NOMO-1 treated with DMSO at 0.1 percent for 48 hours (cell line): ENCODE measurements at regions not wholly inside any gene's neighbourhood (a gene's known extent, or its start where the extent isn't known, plus 50 kb on each side); places are given as distances from the start of the nearest gene placed in this dataset.

Experiments used
- DNase-seq: peaks from one replicate; lab custom pipeline; 2025; ENCODE audit not compliant: unreplicated experiment; lab: John Stamatoyannopoulos, UW

DNA sequence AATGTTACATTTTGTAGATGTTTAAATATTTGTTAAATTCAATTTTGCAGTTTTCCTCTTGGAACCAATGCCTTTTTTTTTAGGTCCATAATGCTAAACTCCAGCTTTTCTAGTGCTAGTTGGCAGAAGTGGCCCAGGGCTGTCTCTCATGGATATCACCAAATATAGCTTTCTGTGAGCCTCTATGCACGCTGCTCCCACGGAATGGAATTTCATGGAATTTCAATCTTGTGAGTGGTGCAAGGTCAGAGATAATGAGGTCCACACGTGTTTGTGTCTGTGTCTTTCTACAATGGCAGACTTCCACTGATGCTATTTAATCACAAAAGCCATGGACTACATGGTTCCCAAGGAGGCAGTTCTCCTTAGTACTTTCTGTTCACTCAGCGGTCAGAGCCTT is 191.5 kb upstream of the PARD3B start:
- DNase-seq = no peak

DNA sequence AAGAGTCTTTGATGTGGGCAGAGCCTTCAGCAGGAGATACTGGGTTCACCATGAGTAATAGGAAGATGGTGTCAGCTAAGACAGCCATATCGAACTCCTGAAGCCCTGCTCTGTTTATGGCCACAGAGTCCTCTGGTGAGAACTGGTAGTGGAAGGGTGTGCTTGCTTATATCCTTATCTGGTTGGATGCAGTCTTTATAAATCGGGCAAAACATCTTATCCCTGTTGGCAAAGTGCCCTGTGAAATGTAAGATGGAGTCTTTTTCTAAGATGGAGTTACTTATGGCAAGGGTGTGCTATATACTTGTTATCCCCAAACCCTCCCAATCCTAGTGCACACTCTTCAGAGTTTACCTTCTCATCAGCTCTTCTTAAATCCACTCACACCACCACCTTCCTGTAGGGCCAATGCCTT is 190.8 kb upstream of the PARD3B start:
- no peak for DNase-seq

DNA sequence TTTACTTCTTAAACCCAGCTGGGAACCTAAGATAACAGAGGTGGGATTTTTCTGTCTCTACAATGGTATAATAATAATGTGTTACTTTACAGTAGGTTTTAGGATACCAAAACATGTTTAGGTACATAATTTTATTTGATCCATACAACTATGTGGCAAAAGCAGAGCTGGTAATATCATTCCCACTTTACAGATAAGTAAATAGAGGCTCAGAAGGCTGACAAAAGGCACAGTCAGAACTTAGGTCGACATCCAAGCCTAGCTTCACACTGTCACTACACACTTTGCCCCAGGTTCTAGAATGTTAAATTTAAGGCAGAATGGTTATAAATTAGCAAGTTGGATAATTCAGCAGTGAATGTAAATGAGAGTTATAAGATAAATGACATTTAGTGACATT is 189.6 kb upstream of the PARD3B start:
- DNase-seq = no peak

DNA sequence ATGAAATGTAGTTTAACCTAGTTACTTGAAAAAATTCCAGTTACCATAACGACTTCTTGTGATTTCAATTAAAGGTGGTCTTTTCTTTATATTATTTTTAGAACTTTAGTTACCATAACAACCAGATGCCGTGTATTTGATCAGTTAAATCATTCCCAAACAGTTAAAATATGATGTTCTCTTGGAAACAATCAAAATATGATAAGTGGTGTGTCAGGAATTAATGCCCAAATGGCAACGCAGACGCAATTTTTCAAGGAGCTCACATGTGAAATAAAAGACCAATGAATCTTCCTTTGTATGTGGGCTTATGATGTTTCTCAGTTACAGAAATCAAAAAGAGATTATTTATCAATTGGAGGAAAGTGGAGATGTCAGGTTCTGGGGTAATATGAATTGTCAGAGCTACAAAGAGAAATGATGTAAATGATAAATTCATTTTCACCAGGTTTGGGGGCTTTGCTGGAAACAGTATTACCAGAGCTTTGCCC is 189.1 kb upstream of the PARD3B start:
- DNase-seq = no peak

DNA sequence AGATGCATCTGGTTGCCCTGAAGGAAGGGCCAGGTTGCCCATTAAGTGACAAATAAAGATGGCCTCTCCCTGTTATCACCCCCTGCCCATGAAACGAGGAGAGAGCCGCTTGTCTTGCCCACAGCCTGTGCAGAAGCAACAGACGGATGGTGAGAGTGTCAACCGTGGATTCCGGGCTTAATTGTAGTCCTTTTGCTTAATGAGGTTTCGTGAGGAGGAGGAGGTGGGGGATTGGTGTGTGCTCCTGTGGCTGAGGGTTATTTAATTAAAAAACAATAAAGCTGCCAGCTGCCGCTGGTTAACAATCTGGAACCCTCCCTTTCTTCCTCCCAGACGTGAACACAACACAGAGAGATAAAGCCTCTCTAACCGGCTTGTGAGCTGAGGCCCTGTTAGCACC is 188.0 kb upstream of the PARD3B start:
- no peak for DNase-seq

DNA sequence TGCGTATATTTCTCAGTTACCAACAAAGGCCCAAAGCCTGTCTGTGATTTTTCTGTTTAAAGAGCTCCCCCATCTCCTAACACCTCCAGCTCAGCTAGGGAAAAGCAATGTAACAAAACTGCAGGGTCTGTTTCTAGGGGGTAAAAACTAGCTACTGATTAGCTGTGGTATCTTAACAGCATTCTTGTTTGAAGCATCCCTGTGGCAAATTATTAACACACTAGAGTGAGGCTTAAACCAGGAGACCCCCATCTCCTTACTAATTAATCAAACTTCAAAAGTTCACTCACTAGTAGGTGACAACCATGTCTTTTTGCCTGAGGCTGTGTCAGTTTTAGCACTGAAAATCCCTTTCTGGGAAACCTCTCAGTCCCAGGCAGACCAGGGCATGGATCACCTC is 186.2 kb upstream of the PARD3B start:
- no peak for DNase-seq

DNA sequence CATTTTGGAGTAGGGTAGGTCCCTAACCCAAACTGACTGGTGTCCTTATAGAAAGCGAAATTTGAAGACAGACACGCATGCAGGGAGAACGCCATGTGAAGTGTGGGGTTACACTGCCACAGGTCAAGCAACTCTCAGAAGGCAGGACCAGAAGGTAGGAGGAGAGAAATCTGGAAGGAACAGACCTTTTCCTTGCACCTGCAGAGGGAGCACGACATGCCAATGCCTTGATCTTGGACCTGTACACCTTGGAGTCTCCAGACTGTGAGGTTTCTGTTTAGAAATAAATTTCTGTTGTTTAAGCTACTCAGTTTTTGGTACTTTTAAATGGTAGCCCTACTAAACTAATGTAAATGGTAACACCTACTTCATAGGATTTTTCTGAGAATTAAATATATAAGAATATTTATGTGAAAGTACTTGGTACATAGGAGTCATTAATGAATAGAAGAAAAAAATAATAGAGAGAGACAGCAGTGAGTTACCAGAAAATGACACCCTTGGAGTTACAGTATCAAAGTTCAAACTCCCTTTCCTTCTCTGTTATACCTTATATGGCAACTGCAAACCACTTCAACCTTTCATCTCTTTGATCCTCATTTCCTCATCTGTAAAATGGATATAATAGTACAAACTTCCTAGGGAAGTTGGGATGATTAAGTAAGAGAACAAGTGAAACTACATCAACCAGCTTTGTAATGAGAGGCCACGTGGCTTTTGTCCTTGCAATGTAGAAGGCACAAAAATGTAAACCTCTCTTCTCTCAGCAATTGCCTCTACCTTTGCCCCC is 184.9 kb upstream of the PARD3B start:
- DNase-seq = no peak

DNA sequence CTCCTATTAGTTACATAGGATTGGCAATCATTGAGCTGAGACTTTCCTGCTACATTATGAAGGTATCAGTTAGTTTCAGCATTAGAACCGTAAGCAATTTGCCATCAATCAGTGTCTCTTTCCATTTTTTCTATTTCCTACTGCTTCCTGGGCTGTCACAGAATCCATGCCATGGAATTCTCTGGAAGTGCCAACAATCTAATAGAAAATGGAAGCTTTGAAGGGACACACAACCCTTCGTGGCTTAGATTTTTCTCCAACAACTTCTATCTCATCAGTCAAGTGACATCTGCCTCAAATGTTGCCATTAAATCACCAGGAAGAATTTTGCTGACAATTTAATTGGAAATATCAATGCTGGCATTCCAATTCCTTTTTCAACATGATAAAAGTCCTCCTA is 183.5 kb upstream of the PARD3B start:
- no peak for DNase-seq

DNA sequence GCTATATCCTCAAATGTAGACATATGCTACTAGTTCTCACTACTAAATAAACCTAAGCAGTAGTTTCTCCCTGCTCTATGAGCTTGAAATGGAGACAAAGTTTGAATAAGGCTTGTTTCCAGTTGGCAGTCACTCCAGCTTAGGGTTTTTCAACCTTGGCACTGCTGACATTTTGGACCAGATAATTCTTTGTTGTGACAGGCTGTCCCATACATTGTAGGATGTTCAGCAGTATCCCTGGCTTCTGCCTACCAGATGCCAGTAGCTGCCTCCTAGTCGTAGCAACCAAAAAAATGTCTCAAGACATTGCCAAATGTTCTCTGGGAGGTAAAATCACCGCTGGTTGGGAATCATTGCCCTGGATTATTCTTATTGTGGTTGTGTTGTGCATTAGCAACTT is 182.7 kb upstream of the PARD3B start:
- no peak for DNase-seq

DNA sequence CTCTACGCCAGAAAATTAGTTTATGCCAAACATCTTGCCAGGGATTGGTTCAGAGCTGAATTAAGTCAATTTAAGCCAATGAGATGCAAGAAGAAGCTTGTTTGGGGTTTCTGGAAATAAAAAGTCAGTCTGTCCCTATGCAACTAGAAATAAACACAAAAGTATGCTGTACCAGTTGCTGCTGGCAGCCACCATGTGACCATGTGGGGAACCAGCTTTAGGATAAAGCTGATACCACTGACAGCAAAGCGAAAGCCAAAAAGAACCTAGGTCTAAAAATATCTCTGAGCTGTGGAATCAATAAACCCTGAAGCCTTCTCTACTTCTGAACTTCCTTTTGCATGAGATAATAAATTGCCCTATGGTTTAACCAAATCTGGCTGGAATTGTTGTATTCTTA is 181.8 kb upstream of the PARD3B start:
- no peak for DNase-seq

DNA sequence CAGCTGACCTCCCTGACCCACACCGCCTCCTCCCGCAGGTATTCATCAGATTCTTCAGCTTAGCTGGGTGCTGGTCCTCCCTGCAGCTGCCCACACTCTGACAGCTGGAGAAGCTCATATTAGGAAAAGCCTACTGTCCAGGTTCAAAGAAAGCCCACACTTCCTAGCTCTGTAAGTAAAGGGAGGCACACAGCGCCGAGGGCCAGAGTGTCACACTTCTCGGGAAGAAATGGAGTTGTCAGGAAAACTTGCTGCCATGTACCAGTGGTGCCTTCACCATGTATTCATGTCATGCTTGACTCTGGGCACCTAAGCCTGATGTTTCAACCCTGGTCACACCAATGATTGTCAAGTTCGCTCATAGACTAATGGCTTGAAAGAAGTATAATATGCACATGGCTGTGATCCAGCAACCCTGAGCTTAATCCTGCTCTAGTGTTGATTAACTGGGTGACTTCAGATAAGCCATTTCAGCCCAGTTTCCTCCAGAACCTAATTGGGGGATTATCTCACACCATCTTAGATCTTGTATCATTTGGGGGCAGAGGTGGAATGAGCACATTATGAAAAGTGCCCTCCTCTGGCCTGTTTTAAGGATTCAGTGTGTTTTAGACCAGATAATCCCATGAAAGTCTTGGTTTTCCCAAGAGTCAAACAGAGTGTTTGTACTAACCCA is 180.3 kb upstream of the PARD3B start:
- DNase-seq = no peak

DNA sequence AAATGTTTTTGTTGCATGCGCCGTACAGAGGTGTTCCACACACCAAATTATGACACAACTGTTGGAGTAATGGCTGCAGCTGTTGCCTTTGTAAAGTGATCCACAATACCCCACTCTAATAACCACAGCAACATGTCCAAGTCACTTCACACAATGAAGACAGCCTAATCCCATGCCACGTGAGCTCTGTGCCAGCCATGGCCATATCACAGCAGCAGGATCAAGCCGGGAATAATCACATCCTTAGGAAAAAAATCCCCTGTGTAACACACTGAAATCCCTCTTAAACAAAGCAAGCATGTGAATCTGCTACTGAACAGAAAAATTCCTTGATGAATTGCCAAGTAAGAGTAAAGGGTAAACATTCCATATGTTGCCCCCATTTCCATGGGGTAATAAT is 179.5 kb upstream of the PARD3B start:
- no peak for DNase-seq

DNA sequence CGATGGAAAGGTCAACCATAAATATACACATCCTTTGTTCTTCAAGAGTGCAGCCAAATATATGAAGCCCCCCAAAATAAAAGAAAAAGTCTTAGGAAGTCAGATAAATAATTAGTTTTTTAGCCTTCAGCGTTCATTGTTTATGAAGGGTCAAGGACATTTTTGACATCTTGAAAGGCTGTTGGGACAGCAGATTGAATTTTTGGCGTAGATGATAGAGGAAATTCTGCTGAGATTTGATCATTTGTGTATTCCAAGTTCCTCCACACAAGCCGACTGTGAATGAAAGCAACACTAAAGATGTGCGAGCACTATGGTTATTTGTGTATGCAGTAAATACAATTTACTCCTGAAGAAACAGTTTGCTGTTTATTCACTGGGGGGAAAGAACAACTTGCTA is 177.8 kb upstream of the PARD3B start:
- no peak for DNase-seq

DNA sequence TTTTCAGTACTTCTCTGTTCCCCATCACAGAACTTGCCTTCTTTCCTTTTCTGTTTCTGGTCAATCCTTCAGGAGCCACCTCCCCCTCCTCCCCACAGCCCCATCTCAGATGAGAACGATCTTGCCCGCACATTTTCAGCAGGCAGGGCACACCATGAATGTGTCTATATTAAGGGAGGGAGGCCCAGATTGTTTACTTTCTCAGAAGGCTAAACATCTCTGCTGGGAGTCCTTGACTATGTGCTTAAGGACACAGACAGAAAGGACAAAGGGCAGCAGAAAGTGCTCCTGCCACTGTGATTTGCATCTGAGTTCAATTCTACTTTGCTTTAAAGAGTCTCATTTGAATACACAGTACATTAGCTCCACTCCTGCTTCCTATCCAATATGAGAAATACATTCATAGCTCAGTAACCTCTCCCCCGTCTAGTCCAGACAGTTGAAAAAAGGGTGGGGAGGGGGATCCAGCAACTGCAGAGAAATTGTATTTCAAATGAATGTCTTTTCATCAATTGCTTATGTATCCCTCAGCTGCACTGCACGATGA is 175.0 kb upstream of the PARD3B start:
- no peak for DNase-seq

DNA sequence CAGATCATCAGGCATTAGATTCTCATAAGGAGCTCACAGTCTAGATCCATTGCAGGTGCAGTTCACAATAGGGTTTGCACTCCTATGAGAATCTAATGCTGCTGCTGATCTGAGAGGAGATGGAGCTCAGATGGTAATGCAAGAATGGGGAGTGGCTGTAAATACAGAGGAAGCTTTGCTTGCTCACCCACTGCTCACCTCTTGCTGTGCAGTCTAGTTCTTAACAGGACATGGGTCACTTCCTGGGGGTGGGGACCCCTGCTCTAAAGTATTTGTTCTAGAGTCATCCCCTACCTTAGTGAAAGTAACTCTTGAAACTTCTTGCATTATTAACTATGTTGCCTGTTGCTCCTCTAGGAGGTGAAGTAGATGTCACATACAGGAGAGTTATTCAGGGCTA is 171.3 kb upstream of the PARD3B start:
- no peak for DNase-seq

DNA sequence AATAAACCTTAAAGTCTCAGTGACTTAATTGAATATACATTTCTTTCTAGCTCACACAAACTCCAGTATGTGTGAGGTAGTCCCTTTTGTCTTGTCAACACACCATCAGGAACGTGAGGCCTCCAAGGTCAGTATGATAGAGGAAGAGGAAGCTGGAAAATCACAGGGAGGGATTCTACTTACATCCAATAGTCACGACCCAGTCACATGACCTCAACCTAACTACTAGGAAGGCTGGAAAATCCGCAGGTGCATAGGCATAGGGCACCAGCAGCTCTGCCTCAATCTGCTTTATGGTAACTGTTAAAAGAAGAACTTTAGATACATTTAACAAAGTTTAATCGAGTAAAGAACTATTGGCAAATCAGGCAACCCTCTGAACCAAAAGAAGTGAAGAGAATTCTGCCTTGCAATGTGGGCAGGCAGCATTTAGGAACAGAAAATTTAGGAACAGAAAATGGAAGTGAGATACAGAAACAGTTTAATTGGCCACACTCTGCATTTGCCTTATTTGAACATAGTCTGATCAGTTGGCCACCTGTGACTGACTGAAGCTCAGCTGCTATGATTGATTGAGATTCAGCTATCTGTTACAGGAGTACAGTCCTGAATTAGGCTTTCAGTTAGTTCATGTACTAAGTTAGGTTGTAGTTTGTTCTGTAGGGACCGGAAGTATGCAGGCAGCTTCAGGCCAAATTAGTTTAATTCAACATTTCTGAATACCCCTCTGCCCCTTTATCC is 165.0 kb upstream of the PARD3B start:
- DNase-seq = no peak

DNA sequence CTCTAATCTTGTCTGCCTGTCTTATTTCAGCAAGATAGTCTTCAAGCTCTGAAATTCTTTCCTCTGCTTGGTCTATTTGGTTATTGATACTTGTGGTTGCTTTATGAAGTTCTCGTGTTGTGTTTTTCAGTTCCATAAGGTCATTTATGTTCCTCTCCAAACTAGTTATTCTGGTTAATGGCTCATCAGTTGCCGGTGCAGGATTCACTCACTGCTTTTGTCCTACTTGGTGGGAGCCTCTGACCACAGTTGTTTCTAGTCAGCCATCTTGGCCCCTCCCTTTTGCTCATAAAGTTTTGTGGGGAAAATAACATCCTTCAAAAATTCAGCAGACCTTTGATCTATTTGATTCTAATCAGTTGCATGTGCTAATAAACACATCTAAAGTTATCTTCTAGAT is 158.6 kb upstream of the PARD3B start:
- no peak for DNase-seq

DNA sequence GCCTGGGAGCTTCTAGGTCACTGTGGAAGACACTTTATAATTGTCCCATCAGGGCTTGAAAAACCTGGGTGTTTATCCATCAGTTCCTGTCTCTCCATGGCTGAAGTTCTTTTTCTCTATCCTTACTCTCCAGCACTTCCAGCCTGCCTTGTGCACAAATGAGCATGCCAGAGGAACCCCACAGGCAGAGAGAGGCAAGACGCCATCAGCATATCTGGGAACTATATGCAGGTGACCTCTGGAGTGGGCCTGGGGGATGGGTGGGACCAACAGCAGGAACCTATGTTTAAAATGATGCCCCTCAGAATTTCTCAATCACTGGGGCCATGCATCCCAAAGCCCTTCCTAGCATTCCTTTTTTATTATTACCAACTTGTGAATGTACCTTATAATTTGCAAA is 156.2 kb upstream of the PARD3B start:
- DNase-seq = no peak

DNA sequence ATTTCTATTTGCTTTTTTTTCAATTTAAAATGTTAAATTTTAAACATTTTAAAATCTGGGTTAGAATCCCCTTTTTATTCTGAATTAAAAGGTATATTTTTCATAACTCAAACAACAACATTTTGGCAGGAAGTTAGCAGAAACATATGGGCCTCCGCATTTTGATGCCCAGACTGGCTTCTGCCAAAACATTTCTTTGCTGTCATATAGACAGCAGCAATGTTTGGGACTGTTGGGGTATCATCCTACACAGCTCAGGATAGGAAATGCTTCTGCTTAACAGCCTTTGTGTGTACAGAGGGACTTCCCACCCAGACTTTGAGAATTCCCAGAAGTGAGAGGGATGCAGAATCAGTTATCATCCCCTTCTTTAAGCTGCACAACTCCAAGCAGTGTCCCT is 155.4 kb upstream of the PARD3B start:
- DNase-seq = no peak

DNA sequence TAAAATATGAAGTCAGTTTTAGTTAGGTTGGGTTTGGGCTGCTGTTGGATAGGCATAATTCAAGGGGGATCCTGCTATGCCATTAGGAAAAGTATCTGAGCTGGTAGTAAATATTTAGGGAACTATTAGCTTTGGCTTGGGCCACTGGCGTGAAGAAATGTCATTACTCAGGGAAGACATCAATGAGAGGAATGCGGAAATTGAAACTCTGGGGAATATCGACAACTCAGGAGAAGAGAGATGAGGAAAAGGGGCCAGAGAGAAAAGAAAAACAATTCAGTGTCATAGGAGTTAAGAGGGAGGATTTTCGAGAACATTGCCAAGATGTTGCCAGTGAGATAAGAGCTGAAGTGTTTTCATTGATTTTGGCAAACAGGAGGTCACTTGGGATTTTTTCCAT is 149.7 kb upstream of the PARD3B start:
- DNase-seq = no peak

DNA sequence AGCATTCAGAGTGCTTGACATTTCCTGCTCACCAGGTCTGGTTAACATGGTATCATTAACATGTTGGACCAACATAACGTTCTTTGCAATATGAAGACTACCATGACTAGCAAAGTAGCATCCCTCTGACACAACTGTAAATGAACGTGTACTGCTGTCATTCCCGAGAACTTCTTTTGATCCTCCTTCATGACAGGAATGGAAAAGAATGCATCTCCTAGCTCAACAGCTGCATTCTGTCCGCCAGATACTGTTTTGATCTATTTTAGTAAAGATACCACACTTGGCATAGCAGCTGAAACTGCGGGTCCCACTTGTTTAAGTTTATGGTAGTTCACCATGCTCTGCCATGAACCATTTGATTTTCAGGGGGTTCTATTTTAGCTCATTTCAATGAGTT is 144.2 kb upstream of the PARD3B start:
- DNase-seq = no peak
